A673 (cell line): ENCODE measurements at regions not wholly inside any gene's neighbourhood (a gene's known extent, or its start where the extent isn't known, plus 50 kb on each side); places are given as distances from the start of the nearest gene placed in this dataset.

Experiments
- EZH2 ChIP-seq: fragments of 200-600 bp; sonication (generic); IDR thresholded peaks from 2 replicates; pipeline ENCODE4 v1.6.1; 2017; ENCODE audit warnings: borderline replicate concordance, low read depth, mild to moderate bottlenecking, mixed read lengths, antibody characterized with exemption, low read length; ENCODE audit not compliant: poor library complexity, severe bottlenecking
- TF ChIP-seq, protein P1 (sequence below): fragments of 300-800, 200-600 bp; sonication (generic); conservative IDR thresholded peaks from 2 replicates; pipeline ENCODE4 v1.5.1; 2017; ENCODE audit warnings: low read depth, mild to moderate bottlenecking, antibody characterized with exemption, low read length, moderate library complexity, mixed read lengths

GRCh38 chr3:106172780-106173179, 304.0 kb upstream of the CBLB start:
- TF ChIP-seq, protein P1, sequence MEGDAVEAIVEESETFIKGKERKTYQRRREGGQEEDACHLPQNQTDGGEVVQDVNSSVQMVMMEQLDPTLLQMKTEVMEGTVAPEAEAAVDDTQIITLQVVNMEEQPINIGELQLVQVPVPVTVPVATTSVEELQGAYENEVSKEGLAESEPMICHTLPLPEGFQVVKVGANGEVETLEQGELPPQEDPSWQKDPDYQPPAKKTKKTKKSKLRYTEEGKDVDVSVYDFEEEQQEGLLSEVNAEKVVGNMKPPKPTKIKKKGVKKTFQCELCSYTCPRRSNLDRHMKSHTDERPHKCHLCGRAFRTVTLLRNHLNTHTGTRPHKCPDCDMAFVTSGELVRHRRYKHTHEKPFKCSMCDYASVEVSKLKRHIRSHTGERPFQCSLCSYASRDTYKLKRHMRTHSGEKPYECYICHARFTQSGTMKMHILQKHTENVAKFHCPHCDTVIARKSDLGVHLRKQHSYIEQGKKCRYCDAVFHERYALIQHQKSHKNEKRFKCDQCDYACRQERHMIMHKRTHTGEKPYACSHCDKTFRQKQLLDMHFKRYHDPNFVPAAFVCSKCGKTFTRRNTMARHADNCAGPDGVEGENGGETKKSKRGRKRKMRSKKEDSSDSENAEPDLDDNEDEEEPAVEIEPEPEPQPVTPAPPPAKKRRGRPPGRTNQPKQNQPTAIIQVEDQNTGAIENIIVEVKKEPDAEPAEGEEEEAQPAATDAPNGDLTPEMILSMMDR: no peak
- no peak for TF ChIP-seq EZH2
